ENCODE measurements at regions not wholly inside any gene's neighbourhood (a gene's known extent, or its start where the extent isn't known, plus 50 kb on each side); places are given as distances from the start of the nearest gene placed in this dataset.
A peak's percentile ranks its signal among the peaks of the same experiment; 100 is the strongest.
"Not testable (repeated sequence)": the region's sequence is repeated elsewhere in the genome, so short reads cannot be mapped to it uniquely, and the experiment has no call there.

- DNase-seq, result peak; percentile 39
These were observed 207.1 kb downstream of the ACKR3 start for GRCh38 chr2:236776695-236777251.

DNA sequence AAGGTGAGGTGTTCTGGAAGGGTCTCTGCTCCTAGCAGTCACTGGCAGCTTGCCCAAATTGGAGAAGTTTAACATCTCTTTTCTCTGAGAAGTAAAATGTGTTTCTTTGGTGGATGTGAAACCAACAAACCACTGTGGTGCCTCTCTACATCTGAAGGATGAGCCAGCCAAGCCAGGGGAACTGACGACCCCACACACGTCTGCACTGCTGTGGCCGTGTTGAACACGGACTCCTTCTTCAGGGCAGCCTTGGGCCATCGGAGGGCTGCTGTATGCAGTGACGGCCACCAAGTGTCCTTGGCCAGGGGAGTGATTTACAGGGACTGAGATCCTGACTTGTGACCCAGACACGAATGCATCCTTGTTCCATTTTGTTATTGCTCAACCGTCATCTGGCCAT is 207.8 kb downstream of the ACKR3 start:
- DNase-seq, result no peak

DNA sequence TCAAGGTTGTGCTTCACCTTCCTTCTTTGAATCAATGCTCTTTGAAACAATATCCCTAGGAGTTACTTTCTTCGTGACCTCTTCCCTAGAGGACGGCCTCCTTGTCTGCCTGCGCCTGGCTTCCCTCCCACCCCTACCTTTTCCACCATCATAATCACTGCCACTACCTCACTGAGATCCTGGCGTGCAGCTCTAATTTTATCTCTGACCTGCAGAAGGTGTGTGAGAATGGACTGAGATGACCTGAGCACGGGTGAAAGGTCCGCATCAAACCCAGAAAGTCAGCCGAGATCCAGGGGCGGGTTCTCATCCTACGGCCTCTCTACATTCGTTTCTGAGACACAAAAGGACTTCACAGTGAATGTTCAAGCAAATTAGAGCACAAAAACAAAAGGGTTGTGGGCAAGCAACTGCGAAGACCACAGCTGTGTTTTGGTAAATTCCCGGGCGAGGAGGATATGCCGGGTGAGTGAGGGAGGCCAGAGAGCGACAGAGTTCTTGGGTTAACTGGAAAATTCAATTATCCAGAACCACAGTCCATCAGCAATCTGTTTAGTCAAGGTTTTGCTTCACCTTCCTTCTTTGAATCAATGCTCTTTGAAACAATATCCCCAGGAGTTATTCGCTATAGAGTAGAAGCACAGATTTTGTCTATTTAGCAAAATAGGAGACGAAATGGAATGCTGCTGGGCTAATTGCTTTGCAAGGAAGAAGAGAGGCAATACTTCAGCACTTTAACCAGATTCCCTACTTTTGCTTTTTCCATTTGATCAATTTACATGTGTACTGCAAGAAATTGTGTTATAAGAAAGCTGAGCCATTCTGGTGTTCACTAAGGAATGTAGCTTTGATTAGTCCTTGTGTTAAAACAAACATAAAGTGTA is 212.6 kb downstream of the ACKR3 start:
- DNase-seq, result no peak

DNA sequence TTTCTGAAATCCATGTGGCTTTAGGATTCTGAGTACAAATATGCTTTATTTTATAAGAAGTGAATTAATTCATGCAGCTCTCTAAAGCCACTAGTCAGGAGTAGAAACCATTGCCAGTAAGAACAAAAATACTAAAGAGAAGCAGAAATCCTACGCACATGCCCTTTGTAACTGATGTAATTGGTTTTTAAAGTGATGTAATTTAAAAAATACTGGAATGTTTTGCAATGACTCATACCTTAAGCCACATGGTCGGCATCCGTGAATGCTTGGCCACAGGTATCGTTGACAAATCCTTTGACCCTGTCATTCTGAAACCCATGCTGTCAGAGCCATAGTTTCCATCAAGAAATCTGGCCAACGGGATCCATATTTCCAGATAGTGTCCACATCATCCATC is 213.3 kb downstream of the ACKR3 start:
- no peak for DNase-seq

DNA sequence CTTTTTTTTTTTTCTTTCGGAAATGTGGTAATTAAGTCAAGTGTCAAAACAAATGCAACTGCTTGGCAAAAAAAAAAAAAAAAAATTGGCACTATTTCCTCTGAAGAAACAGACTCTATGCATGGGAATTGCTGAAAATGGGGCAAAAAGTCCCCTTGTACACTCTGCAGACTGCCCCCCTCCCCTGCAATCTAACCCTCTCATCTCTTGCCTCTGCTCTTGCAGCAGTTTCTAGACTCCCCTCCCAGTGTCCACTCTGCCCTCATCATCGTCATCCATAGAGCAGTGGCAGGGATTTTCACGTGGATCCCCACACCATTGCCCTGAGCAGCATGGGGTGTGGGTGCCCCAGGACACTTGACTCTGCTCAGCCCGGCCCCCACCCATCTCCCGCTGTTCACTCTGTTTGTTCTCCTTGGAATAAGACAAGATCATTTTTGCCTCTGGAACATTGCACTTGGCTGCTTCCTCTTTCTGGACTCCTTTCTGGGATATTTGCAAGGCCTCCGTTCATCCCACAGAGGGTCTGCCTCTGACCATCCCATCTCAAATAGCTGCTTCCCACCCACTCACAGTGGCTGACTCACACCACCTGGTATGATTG is 213.9 kb downstream of the ACKR3 start:
- no peak for DNase-seq

DNA sequence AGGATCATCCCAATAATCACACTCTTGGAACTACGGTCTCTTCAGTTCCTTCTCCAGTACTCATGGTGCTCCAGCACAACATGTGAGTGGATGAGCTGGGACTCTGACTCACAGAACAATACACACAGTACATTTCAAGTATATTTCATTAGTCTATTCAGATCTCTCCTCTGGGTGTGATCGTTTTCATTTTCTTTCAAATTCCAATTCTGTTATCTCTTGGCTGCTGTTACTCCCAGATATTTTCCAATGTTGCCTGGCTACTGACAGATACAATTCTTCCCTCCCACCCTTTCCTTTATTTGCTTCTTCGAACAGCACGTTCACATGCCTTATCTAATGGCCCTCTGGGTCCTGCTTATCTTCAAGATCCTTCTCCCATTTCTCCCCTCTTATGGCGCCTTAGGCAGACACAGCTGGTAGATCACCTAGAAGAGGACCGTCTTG is 216.0 kb downstream of the ACKR3 start:
- DNase-seq, result no peak

DNA sequence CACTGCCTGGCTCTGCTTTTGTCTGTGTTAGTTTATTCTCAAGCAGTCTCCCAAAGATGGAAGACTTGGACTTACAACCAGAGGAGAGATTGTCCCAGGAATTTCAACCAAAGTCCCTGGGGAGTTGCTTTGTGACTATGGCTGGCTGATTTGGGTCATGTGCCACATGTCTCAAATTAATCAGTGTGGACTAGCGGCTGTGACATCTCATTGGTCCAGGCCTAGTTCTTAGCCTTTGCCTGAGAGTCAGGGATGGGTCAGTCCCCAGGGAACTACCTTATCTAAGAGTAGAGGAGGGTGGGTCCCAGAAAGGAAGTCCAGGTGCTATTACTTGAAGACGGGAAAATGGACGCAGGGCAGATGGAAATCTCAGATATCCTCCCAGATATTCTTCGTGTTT is 217.1 kb downstream of the ACKR3 start:
- DNase-seq, result no peak

DNA sequence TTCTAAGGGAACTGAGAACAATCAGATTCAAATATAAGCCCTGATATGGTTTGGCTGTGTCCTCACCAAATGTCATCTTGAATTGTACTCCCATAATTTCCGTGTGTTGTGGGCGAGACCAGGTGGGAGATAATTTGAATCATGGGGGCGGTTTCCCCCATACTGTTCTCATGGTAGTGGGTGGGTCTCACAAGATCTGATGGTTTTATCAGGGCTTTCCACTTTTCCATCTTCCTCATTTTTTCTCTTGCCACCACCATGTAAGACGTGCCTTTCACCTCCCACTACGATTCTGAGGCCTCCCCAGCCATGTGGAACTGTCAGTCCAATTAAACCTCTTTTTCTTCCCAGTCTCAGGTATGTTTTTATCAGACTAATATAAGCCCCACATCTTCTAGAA is 217.8 kb downstream of the ACKR3 start:
- not testable (repeated sequence) for DNase-seq

DNA sequence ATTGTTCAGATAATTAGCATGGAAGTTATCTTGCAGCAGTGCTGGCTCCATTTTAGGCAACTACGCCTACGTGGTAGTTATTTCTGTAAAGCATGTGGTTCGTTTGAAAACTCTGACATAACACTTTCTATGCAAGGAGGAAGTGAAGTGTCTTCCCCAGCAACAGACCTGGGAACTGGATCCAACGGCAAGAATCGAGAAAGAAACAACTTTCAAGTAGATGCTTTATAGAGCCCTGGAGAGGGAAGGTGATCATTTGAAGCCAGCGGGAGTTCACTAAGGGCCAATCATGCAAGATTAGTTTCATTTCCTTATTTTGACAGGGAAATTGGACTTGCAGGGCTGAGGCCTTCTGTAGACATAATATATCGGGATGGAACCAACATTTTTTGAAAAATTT is 218.3 kb downstream of the ACKR3 start:
- no peak for DNase-seq

DNA sequence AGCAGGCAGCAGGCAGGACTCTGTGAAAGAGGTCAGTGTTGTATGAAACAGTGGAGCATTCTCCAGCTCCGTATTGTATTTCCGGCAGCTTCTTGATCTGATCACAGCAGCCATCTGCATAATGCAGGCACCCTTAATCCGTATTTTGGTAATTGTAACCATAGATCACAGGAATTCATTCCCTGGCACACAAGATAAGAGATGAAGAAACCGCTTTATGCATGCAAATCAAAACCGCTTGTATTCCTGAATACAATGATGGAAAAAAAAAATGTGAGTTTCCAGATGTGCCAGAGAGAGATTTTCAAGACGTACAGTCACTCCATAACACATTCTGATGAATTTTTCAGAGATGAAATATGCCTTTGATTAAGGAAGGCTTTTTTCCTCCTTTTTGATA is 221.3 kb downstream of the ACKR3 start:
- no peak for DNase-seq

- DNase-seq, result no peak
These were observed 223.7 kb downstream of the ACKR3 start for GRCh38 chr2:236793023-236794011.

- no peak for DNase-seq
These were observed 224.7 kb downstream of the ACKR3 start for GRCh38 chr2:236794176-236794957.

GRCh38 chr2:236795169-236795860 is 225.7 kb downstream of the ACKR3 start:
- no peak for DNase-seq

- DNase-seq, result no peak
These were observed 226.2 kb downstream of the ACKR3 start for GRCh38 chr2:236795861-236796219.

DNA sequence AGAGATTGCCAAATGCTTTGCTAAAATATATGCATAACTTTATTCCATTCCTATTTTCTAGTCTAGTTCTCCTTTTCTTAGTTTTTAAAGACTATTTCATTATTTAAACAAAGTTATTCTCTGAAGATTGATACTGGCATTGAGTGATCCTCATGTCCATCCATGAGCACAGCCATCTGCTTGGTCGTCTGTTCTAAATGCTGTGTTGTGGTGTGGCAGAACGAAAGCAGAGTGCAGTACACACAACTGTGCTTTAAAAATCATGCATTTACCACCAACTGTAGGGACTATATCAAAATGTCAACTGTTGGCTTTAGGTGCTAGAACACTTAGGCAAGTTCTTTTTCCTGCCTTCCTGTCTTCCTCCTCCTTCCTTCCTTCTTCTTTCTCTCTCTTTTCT is 226.6 kb downstream of the ACKR3 start:
- DNase-seq, result no peak

DNA sequence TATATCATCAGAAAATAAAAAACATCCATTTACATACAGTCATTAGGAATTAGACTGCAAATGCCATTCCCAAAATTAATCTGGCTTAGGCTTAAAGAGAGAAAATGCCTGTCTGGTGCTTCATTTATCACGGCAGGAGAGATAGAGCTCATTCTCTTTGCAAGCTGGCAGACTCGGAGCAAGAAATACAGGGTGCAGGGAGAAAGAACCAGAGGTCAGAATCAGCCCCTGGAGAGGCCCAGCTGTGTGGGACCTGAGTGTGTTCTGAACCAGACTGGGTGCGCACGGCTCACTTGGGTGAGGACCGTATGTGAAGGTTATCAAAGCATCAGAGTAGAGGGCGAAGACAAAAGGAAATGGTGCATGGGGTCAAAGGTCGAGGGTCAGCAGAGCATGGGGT is 227.8 kb downstream of the ACKR3 start:
- no peak for DNase-seq

DNA sequence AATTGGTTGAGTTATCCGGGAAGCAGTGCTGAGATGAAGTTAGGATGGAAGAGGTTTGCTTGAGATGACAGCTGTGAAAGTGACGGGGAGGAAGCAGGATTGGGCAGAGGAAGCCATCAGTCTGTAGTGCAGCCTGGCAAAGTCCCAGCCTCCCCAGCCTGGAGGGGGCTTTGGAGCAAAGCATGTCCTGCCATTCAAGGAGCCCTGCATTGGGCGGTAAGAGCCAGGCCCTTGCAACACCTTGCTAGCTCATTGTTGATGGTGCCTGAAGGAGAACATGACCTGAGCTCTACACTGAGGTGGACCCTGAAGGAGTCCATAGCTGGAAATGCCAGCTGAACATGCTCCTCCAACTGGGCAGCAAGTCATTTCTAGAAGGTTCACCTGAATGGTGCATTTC is 228.9 kb downstream of the ACKR3 start:
- DNase-seq, result no peak

DNA sequence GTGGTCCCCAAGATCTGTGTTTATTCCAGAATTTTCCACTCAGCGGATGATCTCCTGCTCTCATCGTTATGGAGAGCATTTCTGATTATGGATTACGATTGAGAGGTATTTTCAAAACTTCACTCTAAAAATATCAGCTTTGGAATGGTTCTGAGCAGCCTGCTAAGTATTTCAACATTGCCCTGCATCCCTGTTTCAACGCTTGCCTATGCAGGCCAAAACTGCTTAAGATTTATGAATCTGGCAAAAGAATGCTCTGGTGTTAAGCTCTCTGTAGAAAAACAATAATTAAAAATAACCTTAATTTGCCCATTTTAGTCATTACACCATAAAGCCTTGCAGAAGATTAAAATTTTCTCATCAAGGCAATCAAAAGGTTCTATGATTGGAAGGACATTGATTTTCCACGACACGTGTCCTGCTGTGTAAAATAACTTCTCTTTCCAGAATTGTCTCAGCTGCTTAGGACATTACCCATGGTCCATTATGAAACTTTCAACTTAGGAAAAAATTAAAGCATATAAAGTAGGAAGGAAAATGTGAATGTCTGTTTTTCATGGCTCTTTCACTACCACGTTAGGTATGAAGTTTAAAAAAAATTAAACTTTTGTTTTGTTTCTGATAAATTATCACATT is 229.9 kb downstream of the ACKR3 start:
- no peak for DNase-seq

- no peak for DNase-seq
These were observed 233.2 kb downstream of the ACKR3 start for GRCh38 chr2:236802862-236803261.

DNA sequence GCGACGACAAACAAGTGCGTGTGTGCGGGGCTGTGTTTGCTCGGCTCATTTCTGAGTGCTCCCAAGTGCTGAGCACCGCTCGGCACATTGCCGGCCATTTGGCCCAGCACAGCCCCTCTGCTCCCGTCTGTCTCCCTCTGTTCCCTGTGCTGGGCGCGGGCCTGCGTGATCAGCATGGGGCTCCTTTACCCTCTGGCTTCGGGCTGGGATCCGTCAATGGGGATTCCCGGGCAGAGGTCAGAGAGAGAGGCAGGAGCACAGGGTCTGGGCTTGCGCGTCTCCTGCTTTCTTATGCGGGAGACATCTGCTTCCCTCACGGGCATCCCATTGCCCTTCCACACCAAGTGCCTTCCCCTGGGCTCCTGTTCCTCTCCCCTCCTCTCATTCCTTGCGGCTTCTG is 234.0 kb downstream of the ACKR3 start:
- no peak for DNase-seq
